GM12864 (cell line): ENCODE measurements at regions not wholly inside any gene's neighbourhood (a gene's known extent, or its start where the extent isn't known, plus 50 kb on each side); places are given as distances from the start of the nearest gene placed in this dataset.
"Not testable (repeated sequence)": the region's sequence is repeated elsewhere in the genome, so short reads cannot be mapped to it uniquely, and the experiment has no call there.

ENCODE experiments used
- DNase-seq: peaks from one replicate; pipeline ENCODE4 v3.0.0-alpha.2; 2011; ENCODE audit warnings: low read depth
- H3K4me3 ChIP-seq: 2 replicates; pipeline ENCODE4 v1.5.1; 2011; ENCODE audit warnings: mild to moderate bottlenecking, low read depth, low read length, control low read depth
- TF ChIP-seq, protein P1 (sequence below): IDR thresholded peaks from 2 replicates; pipeline ENCODE4 v1.5.1; 2011; ENCODE audit warnings: low read depth, mild to moderate bottlenecking, moderate library complexity, low read length, control low read depth, inconsistent platforms; ENCODE audit errors: missing control alignments

DNA sequence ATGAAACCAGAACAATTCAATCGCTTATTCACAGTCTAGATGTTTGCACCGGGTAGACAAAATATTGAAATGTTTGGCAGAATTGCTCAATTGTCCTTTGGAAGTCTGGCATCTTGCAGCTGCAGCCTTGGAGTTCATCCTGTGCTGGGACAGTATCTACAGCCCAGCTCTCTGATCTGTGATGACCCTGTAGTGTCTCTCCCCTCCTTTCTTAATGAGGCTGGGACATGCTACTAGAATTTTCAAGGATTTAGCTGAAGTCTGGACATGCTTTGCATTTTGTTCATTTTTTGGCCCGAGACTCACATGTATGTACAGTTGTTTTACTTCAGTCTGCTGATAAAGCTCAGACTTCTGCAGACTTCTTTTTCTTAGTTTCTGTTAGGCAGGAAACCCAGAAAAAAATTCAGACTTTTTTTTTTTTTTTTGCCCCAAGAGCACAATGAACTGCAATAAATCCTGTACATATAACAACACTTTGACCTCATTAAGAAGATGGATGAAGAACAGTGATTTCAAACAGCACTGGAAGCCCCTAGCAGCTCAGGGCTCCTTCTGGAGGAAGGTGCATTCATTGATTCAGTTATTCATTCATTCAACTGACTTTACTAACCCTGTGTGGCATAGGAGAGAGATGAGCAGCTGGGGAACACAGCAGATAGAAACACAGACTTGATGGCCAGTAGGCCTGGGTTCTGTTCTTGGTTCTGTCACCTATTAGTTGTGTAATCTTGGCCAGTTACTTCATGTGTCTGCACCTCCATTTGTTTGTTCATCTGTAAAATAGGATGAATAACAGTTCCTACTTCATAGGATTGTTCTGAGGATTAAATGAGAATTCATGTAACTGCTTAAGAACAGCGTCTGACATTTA is 210.0 kb downstream of the MAP2K4 start:
- no peak for DNase-seq

DNA sequence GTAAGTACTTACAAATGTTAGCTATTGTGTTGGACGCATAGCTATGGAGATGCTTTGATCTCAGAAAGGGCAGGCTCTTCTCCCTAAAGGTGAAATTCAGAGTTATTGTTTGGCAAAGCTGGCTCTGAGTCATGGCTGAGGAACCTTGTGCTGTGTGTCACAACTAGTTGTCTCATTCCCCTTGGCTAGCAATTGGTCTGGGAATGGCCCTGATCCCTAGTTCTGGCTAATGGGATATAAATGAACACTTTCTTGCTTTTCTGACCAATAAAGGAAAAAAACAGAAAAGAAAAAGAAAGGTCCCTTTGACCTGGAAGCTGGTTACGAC is 210.6 kb downstream of the MAP2K4 start:
- DNase-seq = no peak
- H3K4me3 ChIP-seq = no peak overlapping the region
- TF ChIP-seq, protein P1, sequence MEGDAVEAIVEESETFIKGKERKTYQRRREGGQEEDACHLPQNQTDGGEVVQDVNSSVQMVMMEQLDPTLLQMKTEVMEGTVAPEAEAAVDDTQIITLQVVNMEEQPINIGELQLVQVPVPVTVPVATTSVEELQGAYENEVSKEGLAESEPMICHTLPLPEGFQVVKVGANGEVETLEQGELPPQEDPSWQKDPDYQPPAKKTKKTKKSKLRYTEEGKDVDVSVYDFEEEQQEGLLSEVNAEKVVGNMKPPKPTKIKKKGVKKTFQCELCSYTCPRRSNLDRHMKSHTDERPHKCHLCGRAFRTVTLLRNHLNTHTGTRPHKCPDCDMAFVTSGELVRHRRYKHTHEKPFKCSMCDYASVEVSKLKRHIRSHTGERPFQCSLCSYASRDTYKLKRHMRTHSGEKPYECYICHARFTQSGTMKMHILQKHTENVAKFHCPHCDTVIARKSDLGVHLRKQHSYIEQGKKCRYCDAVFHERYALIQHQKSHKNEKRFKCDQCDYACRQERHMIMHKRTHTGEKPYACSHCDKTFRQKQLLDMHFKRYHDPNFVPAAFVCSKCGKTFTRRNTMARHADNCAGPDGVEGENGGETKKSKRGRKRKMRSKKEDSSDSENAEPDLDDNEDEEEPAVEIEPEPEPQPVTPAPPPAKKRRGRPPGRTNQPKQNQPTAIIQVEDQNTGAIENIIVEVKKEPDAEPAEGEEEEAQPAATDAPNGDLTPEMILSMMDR = no peak

More for the DNA sequence above, 210.0 kb downstream of the MAP2K4 start:
- H3K4me3 ChIP-seq = no peak overlapping the region
- TF ChIP-seq, protein P1 = no peak

- not testable (repeated sequence) for DNase-seq, H3K4me3 ChIP-seq
Observed at GRCh38 chr17:12239021-12239420, 218.3 kb downstream of the MAP2K4 start.

- TF ChIP-seq, protein P1 = no peak
- H3K4me3 ChIP-seq = no peak overlapping the region
- no peak for DNase-seq
Observed at GRCh38 chr17:12242345-12242954, 221.8 kb downstream of the MAP2K4 start.

- TF ChIP-seq, protein P1 = no peak
- no peak for DNase-seq
- no peak overlapping the region for H3K4me3 ChIP-seq
Observed at GRCh38 chr17:12247761-12248160, 227.1 kb downstream of the MAP2K4 start.

GRCh38 chr17:12250973-12251372 is 230.3 kb downstream of the MAP2K4 start:
- TF ChIP-seq, protein P1 = no peak
- DNase-seq = no peak
- H3K4me3 ChIP-seq = no peak overlapping the region

DNA sequence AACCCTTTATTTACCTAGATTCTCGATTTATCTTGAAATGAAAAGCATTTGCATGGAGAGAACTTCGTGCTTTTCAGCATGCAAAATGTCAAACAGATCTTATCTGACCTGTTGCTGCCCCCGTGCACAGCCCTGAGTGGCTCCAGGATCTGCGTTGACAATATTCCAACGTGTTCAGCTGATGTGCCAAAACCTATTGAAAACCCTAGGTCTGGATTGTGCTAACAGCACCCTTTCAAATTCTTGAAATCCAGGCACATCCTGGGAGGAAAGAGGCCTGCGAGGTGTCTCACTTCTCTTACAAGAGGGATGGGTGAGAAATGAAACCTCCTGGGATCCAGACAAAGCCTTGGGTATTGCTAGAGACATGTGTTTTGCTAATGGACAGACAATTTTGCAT is 231.8 kb downstream of the MAP2K4 start:
- H3K4me3 ChIP-seq = no peak overlapping the region
- TF ChIP-seq, protein P1 = no peak
- no peak for DNase-seq
